Esophagus squamous epithelium (tissue), 5 donors: ENCODE measurements at regions not wholly inside any gene's neighbourhood (a gene's known extent, or its start where the extent isn't known, plus 50 kb on each side); places are given as distances from the start of the nearest gene placed in this dataset.
"Not testable (repeated sequence)": the region's sequence is repeated elsewhere in the genome, so short reads cannot be mapped to it uniquely, and the experiment has no call there.

Source experiments
- DNase-seq: peaks from one replicate; lab custom pipeline; 2025; lab: John Stamatoyannopoulos, UW
- H3K27ac ChIP-seq, 4 donors: fragments of 200-600 bp; sonication (generic); one replicate each; pipeline ENCODE4 v1.5.1; 2016 to 2019; ENCODE audit warnings: mild to moderate bottlenecking in 1 of 4
- H3K27me3 ChIP-seq, 4 donors: fragments of 200-600 bp; sonication (generic); 1 replicate in 3 of 4; 2 replicates in 1 of 4; pipeline versions ENCODE4 v1.5.1 to v1.6.0; 2017 to 2021; ENCODE audit warnings: antibody characterized with exemption in 1 of 4
- H3K36me3 ChIP-seq, 3 donors: fragments of 200-600 bp; sonication (generic); one replicate each; pipeline ENCODE4 v1.5.1; 2016 to 2019
- H3K4me1 ChIP-seq, 3 donors: fragments of 200-600 bp; sonication (generic); one replicate each; pipeline ENCODE4 v1.5.1; 2017 to 2019
- H3K4me3 ChIP-seq, 4 donors: fragments of 200-600 bp; sonication (generic); 1 replicate in 3 of 4; 2 replicates in 1 of 4; pipeline ENCODE4 v1.5.1; 2016 to 2019; ENCODE audit warnings: mild to moderate bottlenecking in 2 of 4, moderate library complexity in 1 of 4
- H3K9me3 ChIP-seq, 3 donors: fragments of 200-600 bp; sonication (generic); one replicate each; pipeline ENCODE4 v1.5.1; 2016 to 2019
- POLR2A ChIP-seq, 4 donors: fragments of 450-650 bp; IDR thresholded peaks; one replicate each; pipeline ENCODE4 v1.6.1; 2017; ENCODE audit warnings: antibody characterized with exemption in 4 of 4, mild to moderate bottlenecking in 4 of 4, moderate library complexity in 3 of 4
- WGBS, 2 donors: methylation state at CpG; one replicate each; pipeline ENCODE4 v1.1.5; 2018; 5-methylcytosine and 5-hydroxymethylcytosine counted together
- intact Hi-C: fragments of 100-400 bp; cut with DNase I; formaldehyde crosslinking; loops from one replicate; pipeline ENCODE4 v1.15.0; 2022
- TF ChIP-seq, protein P1 (sequence below), 6 experiments: fragments of 450-650 bp in 4 of 6; fragments of 200-600 bp in 2 of 6; sonication (generic) in 2 of 6; IDR thresholded peaks; one replicate each; pipeline ENCODE4 v1.5.1; 2016 to 2019; ENCODE audit warnings: antibody characterized with exemption in 6 of 6, mild to moderate bottlenecking in 4 of 6, moderate library complexity in 4 of 6
- donor health status: DM: yes; HTN: yes; CAD: no.

DNA sequence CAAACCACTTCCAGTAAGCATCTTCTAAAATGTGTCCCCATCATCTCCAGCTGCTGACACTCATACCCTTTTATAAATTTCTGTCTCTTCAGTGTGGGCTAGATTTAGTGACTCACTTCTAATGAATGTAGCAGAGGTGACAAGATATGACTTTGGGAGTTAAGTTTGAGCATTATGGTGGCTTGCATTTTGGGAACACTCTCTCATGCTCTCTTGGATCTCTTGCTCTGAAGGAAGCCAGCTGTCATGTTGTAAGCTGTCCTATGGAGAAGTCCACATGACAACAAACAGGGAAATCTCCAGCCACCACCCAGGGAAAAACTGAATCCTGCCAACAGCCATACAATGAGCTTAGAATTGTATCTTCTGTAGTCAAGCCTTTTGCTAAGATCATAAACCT is 691.3 kb upstream of the PCDH7 start:
- no peaks in the 10 kb centered on the region for H3K27me3 ChIP-seq
- no peaks in the 10 kb centered on the region for H3K36me3 ChIP-seq
- H3K4me1 ChIP-seq = no peaks in the 10 kb centered on the region
- H3K27ac ChIP-seq = no peak overlapping the region
- H3K4me3 ChIP-seq = no peak overlapping the region
- intact Hi-C loops = no loop called here
- no peak for DNase-seq
- H3K9me3 ChIP-seq = no peaks in the 10 kb centered on the region
- TF ChIP-seq, protein P1, sequence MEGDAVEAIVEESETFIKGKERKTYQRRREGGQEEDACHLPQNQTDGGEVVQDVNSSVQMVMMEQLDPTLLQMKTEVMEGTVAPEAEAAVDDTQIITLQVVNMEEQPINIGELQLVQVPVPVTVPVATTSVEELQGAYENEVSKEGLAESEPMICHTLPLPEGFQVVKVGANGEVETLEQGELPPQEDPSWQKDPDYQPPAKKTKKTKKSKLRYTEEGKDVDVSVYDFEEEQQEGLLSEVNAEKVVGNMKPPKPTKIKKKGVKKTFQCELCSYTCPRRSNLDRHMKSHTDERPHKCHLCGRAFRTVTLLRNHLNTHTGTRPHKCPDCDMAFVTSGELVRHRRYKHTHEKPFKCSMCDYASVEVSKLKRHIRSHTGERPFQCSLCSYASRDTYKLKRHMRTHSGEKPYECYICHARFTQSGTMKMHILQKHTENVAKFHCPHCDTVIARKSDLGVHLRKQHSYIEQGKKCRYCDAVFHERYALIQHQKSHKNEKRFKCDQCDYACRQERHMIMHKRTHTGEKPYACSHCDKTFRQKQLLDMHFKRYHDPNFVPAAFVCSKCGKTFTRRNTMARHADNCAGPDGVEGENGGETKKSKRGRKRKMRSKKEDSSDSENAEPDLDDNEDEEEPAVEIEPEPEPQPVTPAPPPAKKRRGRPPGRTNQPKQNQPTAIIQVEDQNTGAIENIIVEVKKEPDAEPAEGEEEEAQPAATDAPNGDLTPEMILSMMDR (IDR thresholded peaks at IDR 0.05) = no peak
- TF ChIP-seq POLR2A (IDR thresholded peaks at IDR 0.05) = no peak

DNA sequence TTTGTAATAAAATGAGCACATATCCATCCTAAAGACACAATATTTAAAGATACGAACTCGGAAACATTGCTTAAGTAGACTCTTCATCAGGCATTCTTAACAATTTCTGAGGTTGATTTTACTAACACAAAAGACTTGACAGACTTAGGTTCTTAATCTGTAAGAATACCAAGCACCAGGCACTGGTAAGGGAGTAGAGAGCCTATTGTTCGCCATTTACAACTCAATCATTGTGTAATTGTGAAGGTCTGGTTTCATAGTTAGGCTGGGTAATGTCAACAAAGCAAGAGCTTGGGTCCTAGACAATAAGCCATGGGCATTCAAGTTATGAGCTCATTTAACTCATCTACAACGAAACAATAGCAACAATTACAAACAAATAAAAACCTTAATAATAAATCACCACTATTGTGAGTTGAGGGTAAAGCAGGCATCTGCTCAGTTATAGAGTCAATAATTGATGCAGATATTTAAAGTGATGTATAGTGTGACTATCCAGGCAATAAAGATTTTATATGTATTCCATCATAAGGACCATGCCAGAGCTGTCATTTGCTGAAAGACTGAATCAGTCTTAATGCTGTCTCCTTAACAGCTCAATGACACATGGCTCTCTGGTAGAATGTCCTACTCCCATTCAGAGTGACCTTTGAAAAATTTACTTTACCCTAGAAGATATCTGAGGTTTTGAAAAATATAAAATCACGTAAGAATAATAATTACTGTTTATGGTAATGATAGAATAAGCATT is 664.0 kb upstream of the PCDH7 start:
- no peak overlapping the region for H3K27ac ChIP-seq
- intact Hi-C loops = no loop called here
- no peaks in the 10 kb centered on the region for H3K36me3 ChIP-seq
- no peaks in the 10 kb centered on the region for H3K9me3 ChIP-seq
- H3K4me3 ChIP-seq = no peak overlapping the region
- no peak for DNase-seq
- H3K27me3 ChIP-seq = no peaks in the 10 kb centered on the region
- H3K4me1 ChIP-seq = no peaks in the 10 kb centered on the region
- TF ChIP-seq, protein P1 (IDR thresholded peaks at IDR 0.05) = no peak
- TF ChIP-seq POLR2A (IDR thresholded peaks at IDR 0.05) = no peak
- 65 to 71% methylated on average over 5 of the region's 5 CpGs for WGBS, 2 donors

DNA sequence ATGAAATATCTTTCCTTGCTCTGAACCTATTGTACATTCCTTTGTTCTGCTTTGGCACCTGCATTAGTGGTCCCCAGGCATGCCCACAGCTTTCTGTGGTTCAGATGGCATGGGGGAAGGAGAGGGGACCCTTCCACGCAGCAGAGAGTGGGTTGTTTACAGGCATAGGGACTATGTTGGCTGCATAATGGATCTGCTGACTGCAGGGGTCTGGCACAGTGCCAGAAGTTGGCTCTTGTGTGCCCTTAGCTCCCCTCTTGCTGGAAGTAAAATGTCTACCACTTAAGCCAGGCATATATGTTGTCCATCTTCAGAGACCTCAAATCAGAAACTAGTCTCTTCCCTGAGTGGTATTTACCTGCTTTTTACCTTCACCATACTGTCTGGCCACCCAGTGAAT is 651.9 kb upstream of the PCDH7 start:
- 40 to 50% methylated on average over 1 of the region's 1 CpG for WGBS, 2 donors
- Histone ChIP-seq H3K9me3 (no peaks in the 10 kb centered on the region), H3K36me3 (no peaks in the 10 kb centered on the region), H3K27me3 (no peaks in the 10 kb centered on the region), H3K4me3 (no peak overlapping the region), H3K27ac (no peak overlapping the region), H3K4me1 (no peaks in the 10 kb centered on the region)
- intact Hi-C loops = no loop called here
- TF ChIP-seq, protein P1 (IDR thresholded peaks at IDR 0.05) = no peak
- no peak for TF ChIP-seq POLR2A (IDR thresholded peaks at IDR 0.05)
- DNase-seq = no peak

DNA sequence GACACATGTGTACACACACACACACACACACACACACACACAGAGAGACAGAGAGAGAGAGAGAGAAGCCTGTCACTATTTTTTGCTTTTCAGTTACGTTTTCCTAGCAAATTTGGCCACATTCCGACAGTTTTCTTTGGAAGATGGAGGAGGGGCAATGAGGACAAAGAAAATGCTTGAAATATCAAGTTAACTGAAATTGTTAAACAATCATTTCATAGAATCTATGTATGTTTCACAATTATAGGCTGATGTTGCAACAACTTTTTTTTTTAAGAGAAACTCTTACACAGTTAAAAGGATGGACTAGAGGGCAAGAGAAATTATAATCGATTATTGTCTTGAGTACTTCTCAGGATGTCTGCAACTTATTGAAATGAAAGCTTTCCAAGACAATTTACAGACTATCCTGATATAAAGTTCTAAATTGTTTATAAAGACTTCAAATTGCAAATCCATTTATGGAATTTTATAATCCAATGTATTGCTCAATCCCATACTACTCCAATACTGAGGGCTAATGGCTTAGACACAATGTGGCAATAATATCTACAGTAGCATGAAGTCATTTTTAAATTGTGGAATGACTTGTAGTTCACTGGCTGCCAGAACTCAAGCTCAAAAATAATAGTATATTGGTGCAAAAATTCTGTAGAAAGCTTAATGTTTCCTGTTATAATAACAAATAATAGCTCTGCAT is 647.0 kb upstream of the PCDH7 start:
- no peaks in the 10 kb centered on the region for H3K9me3 ChIP-seq
- DNase-seq = no peak
- H3K27me3 ChIP-seq = no peaks in the 10 kb centered on the region
- no peaks in the 10 kb centered on the region for H3K4me1 ChIP-seq
- TF ChIP-seq POLR2A (IDR thresholded peaks at IDR 0.05) = no peak
- TF ChIP-seq, protein P1 (IDR thresholded peaks at IDR 0.05) = no peak
- 59 to 67% methylated on average over 3 of the region's 3 CpGs for WGBS, 2 donors
- no peak overlapping the region for H3K27ac ChIP-seq
- H3K36me3 ChIP-seq = no peaks in the 10 kb centered on the region
- no peak overlapping the region for H3K4me3 ChIP-seq
- intact Hi-C loops = no loop called here

DNA sequence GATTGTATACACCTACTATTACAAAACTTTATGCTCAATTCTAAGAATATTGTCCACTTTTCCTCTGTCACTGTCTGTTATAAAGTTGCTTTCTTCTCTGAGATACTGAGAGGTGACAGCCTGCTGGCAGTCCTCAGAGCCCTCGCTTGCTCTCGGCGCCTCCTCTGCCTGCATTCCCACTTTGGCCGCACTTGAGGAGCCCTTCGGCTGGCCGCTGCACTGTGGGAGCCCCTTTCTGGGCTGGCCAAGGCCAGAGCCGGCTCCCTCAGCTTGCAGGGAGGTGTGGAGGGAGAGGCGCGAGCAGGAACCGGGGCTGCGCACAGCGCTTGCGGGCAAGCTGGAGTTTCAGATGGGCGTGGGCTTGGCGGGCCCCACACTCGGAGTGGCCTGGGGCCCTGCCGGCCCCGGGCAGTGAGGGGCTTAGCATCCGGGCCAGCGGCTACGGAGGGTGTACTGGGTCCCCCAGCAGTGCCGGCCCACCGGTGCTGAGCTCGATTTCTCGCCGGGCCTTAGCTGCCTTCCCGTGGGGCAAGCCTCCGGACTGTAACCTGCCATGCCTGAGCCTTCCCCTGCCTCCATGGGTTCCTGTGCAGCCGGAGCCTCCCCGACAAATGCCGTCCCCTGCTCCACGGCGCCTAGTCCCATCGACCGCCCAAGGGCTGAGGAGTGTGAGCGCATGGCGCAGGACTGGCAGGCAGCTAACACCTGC is 627.6 kb upstream of the PCDH7 start:
- H3K27me3 ChIP-seq, H3K27ac ChIP-seq, H3K4me1 ChIP-seq, DNase-seq, H3K9me3 ChIP-seq, intact Hi-C loops, H3K4me3 ChIP-seq, H3K36me3 ChIP-seq: not testable (repeated sequence)
- WGBS, 2 donors = 91 to 93% methylated on average over 5 to 10 of the region's 37 CpGs
